ENCODE measurements at regions not wholly inside any gene's neighbourhood (a gene's known extent, or its start where the extent isn't known, plus 50 kb on each side); places are given as distances from the start of the nearest gene placed in this dataset.

DNA sequence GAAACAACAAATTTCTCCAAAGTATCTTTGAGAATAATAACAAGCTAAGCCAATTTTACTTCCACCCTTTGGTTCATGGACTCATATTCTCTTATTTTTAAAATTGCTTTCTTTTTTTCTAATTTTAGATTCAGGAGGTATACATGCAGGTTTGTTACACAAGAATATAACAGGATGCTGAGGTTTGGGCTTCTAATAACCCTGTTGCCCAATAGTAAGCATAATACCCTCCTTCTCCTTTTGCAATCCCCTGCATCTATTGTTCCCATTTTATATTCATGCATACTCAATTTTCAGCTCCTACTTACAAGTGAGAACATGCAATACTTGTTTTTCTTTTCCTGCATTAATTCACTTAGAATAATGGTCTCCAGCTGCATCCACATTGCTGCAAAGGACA, 202.3 kb upstream of the FSTL5 start:
- Histone ChIP-seq H3K9me3 (replicated peaks in 1 of 3) (no peaks in the 10 kb centered on the region), H3K27me3 (no peaks in the 10 kb centered on the region), H3K4me3 (no peak overlapping the region), H3K36me3 (replicated peaks in 1 of 2) (no peaks in the 10 kb centered on the region), H3K27ac (no peak overlapping the region), H3K4me1 (replicated peaks in 1 of 2) (no peaks in the 10 kb centered on the region)
- intact Hi-C loops (cut with DNase I): no loop called here
- no peak for TF ChIP-seq CTCF (IDR thresholded peaks at IDR 0.05)
- no peak for TF ChIP-seq POLR2A (IDR thresholded peaks at IDR 0.05)
- no peak for DNase-seq

GRCh38 chr4:162364651-162365050, 200.9 kb upstream of the FSTL5 start:
- Histone ChIP-seq H3K36me3 (replicated peaks in 1 of 2) (no peaks in the 10 kb centered on the region), H3K27me3 (no peaks in the 10 kb centered on the region), H3K27ac (no peak overlapping the region), H3K9me3 (replicated peaks in 1 of 3) (no peaks in the 10 kb centered on the region), H3K4me1 (replicated peaks in 1 of 2) (no peaks in the 10 kb centered on the region), H3K4me3 (no peak overlapping the region)
- intact Hi-C loops (cut with DNase I): no loop called here
- TF ChIP-seq POLR2A (IDR thresholded peaks at IDR 0.05): no peak
- TF ChIP-seq CTCF (IDR thresholded peaks at IDR 0.05): no peak
- no peak for DNase-seq
- WGBS, 4 donors: 51 to 88% (median 69%) methylated on average over 1 of the region's 1 CpG

DNA sequence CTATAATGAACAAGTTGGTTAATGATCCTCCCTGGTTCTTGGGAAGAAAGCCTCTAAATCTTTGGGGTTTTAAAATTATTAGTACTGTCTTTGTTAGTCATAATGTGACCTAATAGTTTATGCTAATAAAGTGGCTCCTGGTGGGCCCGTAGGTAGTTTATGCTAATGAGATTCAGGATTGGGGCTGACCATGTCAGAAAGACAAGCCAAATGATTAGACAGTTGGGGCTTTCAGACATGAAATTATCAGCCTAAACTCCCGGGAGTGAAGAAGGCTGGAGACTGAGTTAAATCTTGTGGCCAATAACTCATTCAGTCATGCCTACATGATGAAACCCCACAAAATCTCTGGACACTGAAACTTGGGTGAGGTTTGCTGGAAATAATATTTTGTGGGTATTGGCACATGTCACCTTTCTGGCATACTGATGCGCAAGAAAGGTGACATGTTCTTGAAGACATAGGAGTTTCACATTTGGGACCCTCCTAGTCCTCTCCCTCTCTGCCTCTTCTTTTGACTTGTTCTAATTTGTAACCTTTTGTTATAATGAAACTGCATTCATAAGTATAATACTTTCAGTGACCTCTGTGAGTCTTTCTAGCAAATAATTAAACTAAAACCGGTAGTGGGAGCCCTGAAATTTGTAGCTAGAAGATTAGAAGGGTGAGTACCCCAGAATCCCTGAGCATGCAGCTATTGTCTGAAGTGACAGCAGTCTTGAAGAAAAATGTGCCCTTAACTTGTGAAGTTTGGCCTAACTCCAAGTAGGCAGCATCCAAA, 196.8 kb upstream of the FSTL5 start:
- intact Hi-C loops (cut with DNase I): no loop called here
- no peak overlapping the region for H3K27ac ChIP-seq
- H3K36me3 ChIP-seq (replicated peaks in 1 of 2): no peaks in the 10 kb centered on the region
- TF ChIP-seq POLR2A (IDR thresholded peaks at IDR 0.05) (no peak), CTCF (IDR thresholded peaks at IDR 0.05) (no peak)
- no peak for DNase-seq
- no peaks in the 10 kb centered on the region for H3K9me3 ChIP-seq (replicated peaks in 1 of 3)
- H3K4me3 ChIP-seq: no peak overlapping the region
- H3K27me3 ChIP-seq: no peaks in the 10 kb centered on the region
- 59 to 78% (median 65%) methylated on average over 4 of the region's 4 CpGs for WGBS, 4 donors
- H3K4me1 ChIP-seq (replicated peaks in 1 of 2): no peaks in the 10 kb centered on the region

- H3K4me1 ChIP-seq (replicated peaks in 1 of 2): no peaks in the 10 kb centered on the region
- no peaks in the 10 kb centered on the region for H3K9me3 ChIP-seq (replicated peaks in 1 of 3)
- no peak overlapping the region for H3K4me3 ChIP-seq
- no peaks in the 10 kb centered on the region for H3K27me3 ChIP-seq
- intact Hi-C loops (cut with DNase I): no loop called here
- TF ChIP-seq POLR2A (IDR thresholded peaks at IDR 0.05): no peak
- TF ChIP-seq CTCF (IDR thresholded peaks at IDR 0.05): no peak
- DNase-seq: no peak
- WGBS, 4 donors: 57 to 70% (median 61%) methylated on average over 2 of the region's 2 CpGs
- no peaks in the 10 kb centered on the region for H3K36me3 ChIP-seq (replicated peaks in 1 of 2)
- no peak overlapping the region for H3K27ac ChIP-seq
Measured at GRCh38 chr4:162356181-162356580, 192.4 kb upstream of the FSTL5 start.

All from adrenal gland (tissue), 9 donors.